CD4-positive, CD25-positive, alpha-beta regulatory T cell (primary cell): ENCODE measurements at regions not wholly inside any gene's neighbourhood (a gene's known extent, or its start where the extent isn't known, plus 50 kb on each side); places are given as distances from the start of the nearest gene placed in this dataset.

ENCODE experiments used
- ATAC-seq, 2 donors: fragments of 150-1000 bp; cut with Tn5 transposase; one replicate each; pipeline ENCODE4 v1.10.0; 2021; ENCODE audit warnings: low read depth in 2 of 2, moderate number of reproducible peaks in 2 of 2, moderate library complexity in 1 of 2
- DNase-seq, 3 donors: peaks; one replicate each; pipeline versions ENCODE4 v3.0.0 to v3.0.0-alpha.2; 2012 to 2022; ENCODE audit warnings: mixed read lengths in 1 of 3
- H3K27ac ChIP-seq: one replicate; pipeline ENCODE4 v1.7.0; 2013; ENCODE audit warnings: mild to moderate bottlenecking, low read length; ENCODE audit not compliant: insufficient read depth, poor library complexity, severe bottlenecking
- H3K27me3 ChIP-seq: one replicate; pipeline ENCODE4 v1.7.0; 2013; ENCODE audit warnings: low read length; ENCODE audit not compliant: control insufficient read depth, insufficient read depth
- H3K36me3 ChIP-seq: one replicate; pipeline ENCODE4 v1.7.0; 2013; ENCODE audit warnings: mild to moderate bottlenecking, low read length, moderate library complexity; ENCODE audit not compliant: control insufficient read depth, insufficient read depth
- H3K4me1 ChIP-seq: 2 replicates; pipeline ENCODE4 v1.7.0; 2013; ENCODE audit warnings: mild to moderate bottlenecking, low read length; ENCODE audit not compliant: insufficient read depth, control insufficient read depth, poor library complexity, severe bottlenecking
- H3K4me3 ChIP-seq: one replicate; pipeline ENCODE4 v1.7.0; 2013; ENCODE audit warnings: low read depth, mild to moderate bottlenecking, low read length, moderate library complexity
- H3K9me3 ChIP-seq, 2 experiments: 1 replicate in 1 of 2; 2 replicates in 1 of 2; pipeline ENCODE4 v1.7.0; 2013; ENCODE audit warnings: low read length in 2 of 2, mild to moderate bottlenecking in 1 of 2, moderate library complexity in 1 of 2; ENCODE audit not compliant: control insufficient read depth in 2 of 2
- H3K27ac Mint-ChIP-seq, 3 donors: one replicate each; pipeline ENCODE4 v1.8.0; 2020 to 2022; ENCODE audit warnings: mild to moderate bottlenecking in 3 of 3, mixed read lengths in 3 of 3, moderate library complexity in 2 of 3
- H3K27me3 Mint-ChIP-seq: one replicate; pipeline ENCODE4 v1.8.0; 2022; ENCODE audit warnings: mild to moderate bottlenecking, mixed read lengths
- H3K36me3 Mint-ChIP-seq: one replicate; pipeline ENCODE4 v1.8.0; 2020; ENCODE audit warnings: mixed read lengths
- H3K4me1 Mint-ChIP-seq, 4 donors: one replicate each; pipeline ENCODE4 v1.8.0; 2020 to 2022; ENCODE audit warnings: mixed read lengths in 4 of 4, mild to moderate bottlenecking in 1 of 4
- H3K4me3 Mint-ChIP-seq, 4 donors: one replicate each; pipeline ENCODE4 v1.8.0; 2020 to 2022; ENCODE audit warnings: mild to moderate bottlenecking in 4 of 4, mixed read lengths in 4 of 4, moderate library complexity in 3 of 4
- H3K9me3 Mint-ChIP-seq, 7 donors: one replicate each; pipeline ENCODE4 v1.8.0; 2020 to 2022; ENCODE audit warnings: mixed read lengths in 7 of 7, mild to moderate bottlenecking in 3 of 7, moderate library complexity in 2 of 7

DNA sequence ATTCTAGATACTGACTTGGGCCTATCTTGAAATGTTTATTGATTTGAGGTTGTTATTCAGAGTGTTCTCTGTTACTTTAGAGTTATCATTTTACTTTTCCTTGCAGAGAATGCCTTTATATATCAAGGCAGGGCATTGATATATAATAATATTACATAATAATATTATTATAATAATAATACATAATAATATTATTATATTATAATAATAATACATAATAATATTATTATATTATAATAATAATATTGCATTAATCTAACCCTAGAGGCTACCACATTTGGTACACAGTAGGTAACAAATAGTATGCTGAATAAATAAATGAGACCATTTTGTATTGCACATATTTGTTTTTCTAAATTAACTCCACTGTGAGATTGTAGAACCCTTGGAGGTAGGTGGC, 216.3 kb downstream of the EFHB start:
- H3K36me3 ChIP-seq = no peaks in the 10 kb centered on the region
- no peaks in the 10 kb centered on the region for H3K4me1 ChIP-seq
- H3K4me3 ChIP-seq = no peak overlapping the region
- DNase-seq (no peak), ATAC-seq (no peak)
- Mint-ChIP-seq H3K27me3 (no peaks in the 10 kb centered on the region), H3K4me1 (no peaks in the 10 kb centered on the region), H3K9me3 (peaks cover 0 to 2% (median 0%) of the 10 kb centered on the region in 7 donors), H3K4me3 (no peak overlapping the region), H3K27ac (no peak overlapping the region), H3K36me3 (no peaks in the 10 kb centered on the region)
- no peak overlapping the region for H3K27ac ChIP-seq
- H3K9me3 ChIP-seq = no peaks in the 10 kb centered on the region
- no peaks in the 10 kb centered on the region for H3K27me3 ChIP-seq

DNA sequence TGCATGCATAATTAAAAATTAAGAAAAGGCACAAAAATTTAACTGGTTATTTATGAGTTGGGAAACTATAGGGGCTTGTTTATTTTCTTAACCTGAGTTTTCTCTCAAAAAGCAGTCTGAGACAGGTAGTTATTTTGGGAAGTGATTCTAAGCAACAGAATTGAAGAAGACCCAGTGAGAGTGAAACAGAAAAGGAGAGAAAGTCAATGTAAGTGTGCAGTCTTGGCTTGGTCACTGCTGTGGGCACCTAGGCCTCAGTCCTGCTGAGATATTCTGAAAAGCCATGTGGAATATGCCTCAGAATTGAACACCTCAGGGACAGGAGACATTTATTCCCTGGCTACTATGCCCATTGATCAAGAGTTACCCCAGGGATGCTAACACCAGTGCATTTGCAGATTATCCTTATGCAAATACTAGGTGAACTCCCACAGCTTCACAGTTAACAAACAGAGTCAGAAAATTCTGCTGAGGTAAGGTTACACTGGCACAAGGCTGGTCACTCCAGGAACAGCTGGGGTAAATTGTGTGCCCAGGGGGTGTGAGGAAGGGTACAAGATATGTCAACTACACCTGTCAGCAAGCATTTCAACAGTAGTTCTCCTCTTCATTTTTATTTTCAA, 222.7 kb downstream of the EFHB start:
- Histone ChIP-seq H3K36me3 (no peaks in the 10 kb centered on the region), H3K4me1 (no peaks in the 10 kb centered on the region), H3K27me3 (no peaks in the 10 kb centered on the region), H3K4me3 (no peak overlapping the region), H3K27ac (no peak overlapping the region), H3K9me3 (no peaks in the 10 kb centered on the region)
- Mint-ChIP-seq H3K4me3 (no peak overlapping the region), H3K27me3 (no peaks in the 10 kb centered on the region), H3K36me3 (no peaks in the 10 kb centered on the region), H3K9me3 (peaks cover 0 to 3% (median 0%) of the 10 kb centered on the region in 7 donors), H3K4me1 (no peaks in the 10 kb centered on the region), H3K27ac (no peak overlapping the region)
- no peak for ATAC-seq
- DNase-seq = no peak

DNA sequence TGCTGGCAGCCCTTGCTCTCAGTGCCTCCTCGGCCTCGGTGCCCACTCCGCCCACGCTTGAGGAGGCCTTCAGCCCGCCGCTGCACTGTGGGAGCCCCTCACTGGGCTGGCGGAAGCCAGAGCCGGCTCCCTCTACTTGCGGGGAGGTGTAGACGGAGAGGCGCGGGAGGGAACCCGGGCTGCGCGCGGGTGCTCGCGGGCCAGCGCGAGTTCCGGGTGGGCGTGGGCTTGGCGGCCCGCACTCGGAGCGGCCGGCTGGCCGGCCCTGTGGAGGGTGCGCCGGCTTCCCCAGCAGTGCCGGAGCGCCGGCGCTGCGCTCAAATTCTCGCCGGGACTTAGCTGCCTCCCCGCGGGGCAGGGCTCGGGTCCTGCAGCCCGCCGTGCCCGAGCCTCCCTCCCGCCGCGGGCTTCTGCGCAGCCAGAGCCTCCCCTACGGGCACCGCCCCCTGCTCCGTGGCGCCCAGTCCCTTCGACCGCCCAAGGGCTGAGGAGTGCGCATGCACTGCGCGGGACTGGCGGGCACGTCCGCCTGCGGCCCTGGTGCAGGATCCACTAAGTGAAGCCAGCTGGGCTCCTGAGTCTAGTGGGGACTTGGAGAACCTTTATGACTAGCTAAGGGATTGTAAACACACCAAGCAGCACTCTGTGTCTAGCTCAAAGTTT, 231.5 kb downstream of the EFHB start:
- ATAC-seq (no peak), DNase-seq (no peak)
- no peak overlapping the region for H3K27ac ChIP-seq
- Mint-ChIP-seq H3K4me1 (no peaks in the 10 kb centered on the region), H3K4me3 (no peak overlapping the region), H3K9me3 (peaks cover 0 to 5% (median 0%) of the 10 kb centered on the region in 7 donors), H3K27me3 (no peaks in the 10 kb centered on the region), H3K36me3 (no peaks in the 10 kb centered on the region), H3K27ac (no peak overlapping the region)
- H3K27me3 ChIP-seq = no peaks in the 10 kb centered on the region
- no peaks in the 10 kb centered on the region for H3K9me3 ChIP-seq
- no peaks in the 10 kb centered on the region for H3K4me1 ChIP-seq
- H3K4me3 ChIP-seq = no peak overlapping the region
- H3K36me3 ChIP-seq = no peaks in the 10 kb centered on the region

DNA sequence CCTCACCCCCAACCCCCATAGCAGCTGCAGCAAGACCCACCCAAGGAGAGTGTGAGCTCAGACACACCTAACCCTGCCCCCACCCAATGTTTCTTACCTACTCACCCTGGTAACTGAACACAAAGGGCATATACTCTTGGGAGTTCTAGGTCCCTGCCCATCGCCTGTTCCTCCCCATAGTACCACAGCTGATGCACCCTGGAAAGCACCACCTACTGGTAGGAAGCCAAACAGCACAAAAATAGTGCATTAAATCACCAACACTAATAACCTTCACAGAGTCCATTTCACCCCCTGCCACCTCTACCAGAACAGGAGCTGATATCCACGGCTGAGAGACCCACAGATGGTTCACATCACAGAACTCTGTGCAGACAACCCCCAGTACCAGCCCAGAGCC, 245.2 kb downstream of the EFHB start:
- peaks cover 3 to 40% (median 14%) of the 10 kb centered on the region in 7 donors for H3K9me3 Mint-ChIP-seq
- no peak for ATAC-seq

DNA sequence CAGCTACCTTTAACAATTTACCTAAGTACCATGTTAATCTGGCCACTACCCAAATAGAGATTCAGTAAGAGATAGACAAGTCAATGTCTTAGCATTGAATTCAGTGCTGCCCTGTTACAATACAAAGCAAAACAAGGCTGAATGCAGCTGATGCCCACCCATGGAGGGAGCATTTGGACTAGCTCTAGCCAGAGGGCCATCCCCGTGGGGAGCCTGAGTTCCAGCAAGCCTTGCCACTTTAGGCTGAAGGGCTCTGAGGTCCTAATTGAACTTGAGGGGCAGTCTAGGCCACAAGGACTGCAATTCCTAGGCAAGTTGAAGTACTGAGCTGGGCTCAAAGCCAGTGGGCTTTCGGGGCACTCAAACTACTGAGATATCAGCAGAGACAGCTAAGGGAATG, 265.9 kb downstream of the EFHB start:
- ATAC-seq (no peak), DNase-seq (no peak)
- Histone ChIP-seq H3K27ac (no peak overlapping the region), H3K36me3 (no peaks in the 10 kb centered on the region), H3K9me3 (no peaks in the 10 kb centered on the region), H3K27me3 (no peaks in the 10 kb centered on the region), H3K4me1 (no peaks in the 10 kb centered on the region), H3K4me3 (no peak overlapping the region)
- Mint-ChIP-seq H3K27ac (no peak overlapping the region), H3K4me3 (no peak overlapping the region), H3K4me1 (no peaks in the 10 kb centered on the region), H3K9me3 (peaks cover 0 to 3% (median 0%) of the 10 kb centered on the region in 7 donors), H3K27me3 (peaks cover 4% of the 10 kb centered on the region), H3K36me3 (no peaks in the 10 kb centered on the region)

More for the DNA sequence above, 245.2 kb downstream of the EFHB start:
- Histone ChIP-seq H3K4me3 (no peak overlapping the region), H3K27ac (no peak overlapping the region), H3K4me1 (no peaks in the 10 kb centered on the region), H3K36me3 (no peaks in the 10 kb centered on the region), H3K27me3 (no peaks in the 10 kb centered on the region), H3K9me3 (peaks cover 5 to 8% of the 10 kb centered on the region in 2 experiments)
- Mint-ChIP-seq H3K36me3 (no peaks in the 10 kb centered on the region), H3K4me1 (no peaks in the 10 kb centered on the region), H3K4me3 (no peak overlapping the region), H3K27ac (no peak overlapping the region), H3K27me3 (peaks cover 4% of the 10 kb centered on the region)
- no peak for DNase-seq

DNA sequence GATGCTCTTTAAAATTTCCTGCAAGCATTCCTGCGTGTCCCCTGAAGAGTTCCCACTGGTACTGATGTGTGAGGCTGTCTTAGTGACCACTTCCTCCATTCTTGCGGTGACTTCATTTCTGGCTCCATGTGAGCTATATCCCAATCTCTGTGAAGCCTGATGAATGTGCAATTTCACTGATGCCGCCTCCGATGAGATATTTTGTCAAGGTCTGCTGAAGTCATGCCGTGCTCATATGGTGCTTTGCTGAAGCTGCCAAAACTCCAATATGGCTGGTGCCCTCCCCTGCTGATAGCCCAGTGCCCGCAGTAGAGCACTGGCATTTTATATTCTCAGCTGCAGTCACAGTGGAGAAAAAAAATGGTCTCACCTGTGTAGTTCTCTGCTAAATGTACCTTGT, 271.5 kb downstream of the EFHB start:
- H3K4me1 ChIP-seq = no peaks in the 10 kb centered on the region
- H3K9me3 ChIP-seq = no peaks in the 10 kb centered on the region
- H3K27ac Mint-ChIP-seq = no peak overlapping the region
- no peaks in the 10 kb centered on the region for H3K4me1 Mint-ChIP-seq
- no peaks in the 10 kb centered on the region for H3K36me3 Mint-ChIP-seq
- H3K27ac ChIP-seq = no peak overlapping the region
- peaks cover 2 to 12% (median 3%) of the 10 kb centered on the region in 7 donors for H3K9me3 Mint-ChIP-seq
- peaks cover 4% of the 10 kb centered on the region for H3K27me3 Mint-ChIP-seq
- DNase-seq (no peak), ATAC-seq (no peak)
- H3K4me3 ChIP-seq = no peak overlapping the region
- H3K4me3 Mint-ChIP-seq = no peak overlapping the region
- H3K27me3 ChIP-seq = no peaks in the 10 kb centered on the region
- no peaks in the 10 kb centered on the region for H3K36me3 ChIP-seq

DNA sequence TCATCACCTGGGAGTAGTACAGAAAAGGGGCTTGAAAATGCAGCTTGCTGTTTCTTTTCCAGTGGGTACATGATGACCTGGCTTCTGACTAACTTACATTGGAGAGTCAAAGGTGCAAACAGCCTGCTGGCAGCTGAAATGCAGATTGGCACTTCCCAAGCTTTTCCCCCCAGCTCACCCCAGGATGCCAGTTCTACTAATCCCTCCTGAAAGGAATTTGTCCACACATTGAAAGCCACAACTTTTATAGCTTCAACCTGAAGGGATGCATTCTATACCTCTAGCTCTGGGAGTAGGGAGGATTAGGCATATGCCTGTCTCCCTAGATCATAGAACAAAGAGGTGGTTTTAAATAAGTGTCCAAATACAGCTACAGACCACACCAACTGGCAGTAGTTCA, 281.7 kb downstream of the EFHB start:
- ATAC-seq = no peak
- H3K4me1 Mint-ChIP-seq = no peaks in the 10 kb centered on the region
- no peak overlapping the region for H3K27ac Mint-ChIP-seq

DNA sequence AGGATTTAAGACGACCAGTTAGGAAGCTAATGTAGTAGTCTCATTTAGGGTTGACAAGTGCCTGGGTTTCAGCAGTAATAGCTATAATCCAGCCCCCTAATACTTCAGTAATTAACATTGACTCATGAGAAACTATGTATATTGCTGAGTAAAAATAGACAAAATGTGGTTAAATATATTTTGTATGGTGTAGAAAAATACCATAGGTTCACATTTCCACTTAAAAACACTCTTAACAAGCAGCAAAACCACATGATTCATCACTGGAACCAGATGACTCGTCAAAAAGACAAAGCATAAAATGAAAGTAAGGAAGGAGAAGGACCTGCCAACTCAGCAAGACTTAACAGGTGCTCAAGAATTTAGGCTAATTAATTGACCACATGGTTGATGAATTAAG, 288.9 kb downstream of the EFHB start:
- H3K36me3 Mint-ChIP-seq = no peaks in the 10 kb centered on the region
- H3K4me3 Mint-ChIP-seq = no peak overlapping the region
- DNase-seq = peak in 1 of 3 donors; percentile 14
- Histone ChIP-seq H3K27ac (no peak overlapping the region), H3K4me3 (no peak overlapping the region), H3K36me3 (no peaks in the 10 kb centered on the region), H3K9me3 (no peaks in the 10 kb centered on the region), H3K27me3 (no peaks in the 10 kb centered on the region), H3K4me1 (no peaks in the 10 kb centered on the region)
- H3K27ac Mint-ChIP-seq = no peak overlapping the region
- no peaks in the 10 kb centered on the region for H3K4me1 Mint-ChIP-seq
- peaks cover 2 to 14% (median 6%) of the 10 kb centered on the region in 7 donors for H3K9me3 Mint-ChIP-seq
- no peaks in the 10 kb centered on the region for H3K27me3 Mint-ChIP-seq
- no peak for ATAC-seq

More for the DNA sequence above, 281.7 kb downstream of the EFHB start:
- peaks cover 7 to 19% (median 11%) of the 10 kb centered on the region in 7 donors for H3K9me3 Mint-ChIP-seq
- Histone ChIP-seq H3K27me3 (no peaks in the 10 kb centered on the region), H3K9me3 (peaks cover 6 to 15% of the 10 kb centered on the region in 2 experiments), H3K27ac (no peak overlapping the region), H3K36me3 (no peaks in the 10 kb centered on the region), H3K4me1 (no peaks in the 10 kb centered on the region), H3K4me3 (no peak overlapping the region)
- peak overlapping the region in 1 of 4 donors; percentile 65 for H3K4me3 Mint-ChIP-seq
- DNase-seq = no peak
- no peaks in the 10 kb centered on the region for H3K36me3 Mint-ChIP-seq
- no peaks in the 10 kb centered on the region for H3K27me3 Mint-ChIP-seq
